HUES48 (cell line): ENCODE measurements at regions not wholly inside any gene's neighbourhood (a gene's known extent, or its start where the extent isn't known, plus 50 kb on each side); places are given as distances from the start of the nearest gene placed in this dataset.

Experiments
- H3K27ac ChIP-seq: one replicate; pipeline ENCODE4 v1.7.0; 2013; ENCODE audit warnings: low read depth, low read length, inconsistent platforms
- H3K27me3 ChIP-seq: 2 replicates; pipeline ENCODE4 v1.6.1; 2013; ENCODE audit warnings: mild to moderate bottlenecking, low read length; ENCODE audit not compliant: control insufficient read depth, insufficient read depth
- H3K36me3 ChIP-seq: 2 replicates; pipeline ENCODE4 v1.6.1; 2013; ENCODE audit warnings: low read length; ENCODE audit not compliant: control insufficient read depth, insufficient read depth
- H3K4me1 ChIP-seq: 2 replicates; pipeline ENCODE4 v1.6.1; 2013; ENCODE audit warnings: mild to moderate bottlenecking, low read length; ENCODE audit not compliant: control insufficient read depth, insufficient read depth
- H3K4me3 ChIP-seq: 2 replicates; pipeline ENCODE4 v1.5.1; 2013; ENCODE audit warnings: mild to moderate bottlenecking, low read depth, low read length
- H3K9ac ChIP-seq: 2 replicates; pipeline ENCODE4 v1.6.1; 2013; ENCODE audit warnings: mild to moderate bottlenecking, low read depth, low read length, moderate library complexity
- H3K9me3 ChIP-seq: 2 replicates; pipeline ENCODE4 v1.6.1; 2013; ENCODE audit warnings: low read length; ENCODE audit not compliant: control insufficient read depth, insufficient read depth

GRCh38 chr18:39685303-39685902 is 2119.8 kb upstream of the CELF4 start:
- Histone ChIP-seq H3K36me3 (no peaks in the 10 kb centered on the region), H3K9me3 (no peaks in the 10 kb centered on the region), H3K9ac (no peak overlapping the region), H3K27ac (peak overlapping the region; percentile 54), H3K27me3 (no peaks in the 10 kb centered on the region), H3K4me1 (peaks cover 24% of the 10 kb centered on the region), H3K4me3 (no peak overlapping the region)

- Histone ChIP-seq H3K4me3 (no peak overlapping the region), H3K9me3 (no peaks in the 10 kb centered on the region), H3K9ac (no peak overlapping the region), H3K27ac (no peak overlapping the region), H3K36me3 (no peaks in the 10 kb centered on the region), H3K4me1 (peaks cover 24% of the 10 kb centered on the region), H3K27me3 (no peaks in the 10 kb centered on the region)
Observed at GRCh38 chr18:39681061-39681460, 2115.5 kb upstream of the CELF4 start.

- Histone ChIP-seq H3K27me3 (no peaks in the 10 kb centered on the region), H3K9me3 (no peaks in the 10 kb centered on the region), H3K4me1 (0 out of 2 replicates have a peak, but pooled peaks cover 10% of the 10 kb centered on the region), H3K36me3 (no peaks in the 10 kb centered on the region), H3K9ac (no peak overlapping the region), H3K4me3 (no peak overlapping the region), H3K27ac (no peak overlapping the region)
Observed at GRCh38 chr18:39675906-39676305, 2110.3 kb upstream of the CELF4 start.

- H3K9me3 ChIP-seq = no peaks in the 10 kb centered on the region
- no peaks in the 10 kb centered on the region for H3K27me3 ChIP-seq
- H3K4me3 ChIP-seq = no peak overlapping the region
- no peak overlapping the region for H3K9ac ChIP-seq
- H3K36me3 ChIP-seq = no peaks in the 10 kb centered on the region
- no peak overlapping the region for H3K27ac ChIP-seq
- 0 out of 2 replicates have a peak, but pooled peaks cover 6% of the 10 kb centered on the region for H3K4me1 ChIP-seq
Observed at GRCh38 chr18:39675368-39675767, 2109.8 kb upstream of the CELF4 start.

- Histone ChIP-seq H3K36me3 (no peaks in the 10 kb centered on the region), H3K27me3 (no peaks in the 10 kb centered on the region), H3K9me3 (no peaks in the 10 kb centered on the region), H3K27ac (no peak overlapping the region), H3K4me1 (no peaks in the 10 kb centered on the region), H3K4me3 (no peak overlapping the region), H3K9ac (no peak overlapping the region)
Observed at GRCh38 chr18:39672171-39672570, 2106.6 kb upstream of the CELF4 start.

GRCh38 chr18:39667905-39668304 is 2102.3 kb upstream of the CELF4 start:
- Histone ChIP-seq H3K27ac (no peak overlapping the region), H3K27me3 (no peaks in the 10 kb centered on the region), H3K4me1 (no peaks in the 10 kb centered on the region), H3K9me3 (no peaks in the 10 kb centered on the region), H3K4me3 (no peak overlapping the region), H3K36me3 (no peaks in the 10 kb centered on the region), H3K9ac (no peak overlapping the region)

- no peak overlapping the region for H3K9ac ChIP-seq
- H3K27me3 ChIP-seq = no peaks in the 10 kb centered on the region
- no peaks in the 10 kb centered on the region for H3K9me3 ChIP-seq
- no peaks in the 10 kb centered on the region for H3K4me1 ChIP-seq
- no peak overlapping the region for H3K27ac ChIP-seq
- no peaks in the 10 kb centered on the region for H3K36me3 ChIP-seq
- no peak overlapping the region for H3K4me3 ChIP-seq
Observed at GRCh38 chr18:39666541-39666940, 2100.9 kb upstream of the CELF4 start.

GRCh38 chr18:39661856-39662366 is 2096.3 kb upstream of the CELF4 start:
- no peak overlapping the region for H3K9ac ChIP-seq
- no peak overlapping the region for H3K4me3 ChIP-seq
- no peak overlapping the region for H3K27ac ChIP-seq
- no peaks in the 10 kb centered on the region for H3K27me3 ChIP-seq
- peaks cover 14% of the 10 kb centered on the region; the same call in 1 of the 2 replicates for H3K4me1 ChIP-seq
- H3K36me3 ChIP-seq = no peaks in the 10 kb centered on the region
- H3K9me3 ChIP-seq = no peaks in the 10 kb centered on the region

GRCh38 chr18:39660141-39660540 is 2094.5 kb upstream of the CELF4 start:
- Histone ChIP-seq H3K4me3 (no peak overlapping the region), H3K27me3 (no peaks in the 10 kb centered on the region), H3K27ac (no peak overlapping the region), H3K36me3 (no peaks in the 10 kb centered on the region), H3K9me3 (no peaks in the 10 kb centered on the region), H3K9ac (no peak overlapping the region), H3K4me1 (peaks cover 18% of the 10 kb centered on the region; the same call in 1 of the 2 replicates)

GRCh38 chr18:39655341-39655740 is 2089.7 kb upstream of the CELF4 start:
- no peaks in the 10 kb centered on the region for H3K36me3 ChIP-seq
- H3K9me3 ChIP-seq = no peaks in the 10 kb centered on the region
- no peak overlapping the region for H3K4me3 ChIP-seq
- H3K9ac ChIP-seq = no peak overlapping the region
- H3K27ac ChIP-seq = no peak overlapping the region
- H3K27me3 ChIP-seq = no peaks in the 10 kb centered on the region
- H3K4me1 ChIP-seq = peaks cover 18% of the 10 kb centered on the region; the same call in 1 of the 2 replicates

GRCh38 chr18:39653221-39653620 is 2087.6 kb upstream of the CELF4 start:
- Histone ChIP-seq H3K9me3 (no peaks in the 10 kb centered on the region), H3K4me1 (peaks cover 9% of the 10 kb centered on the region), H3K4me3 (no peak overlapping the region), H3K9ac (no peak overlapping the region), H3K36me3 (no peaks in the 10 kb centered on the region), H3K27ac (no peak overlapping the region), H3K27me3 (no peaks in the 10 kb centered on the region)
